Fibroblast of mammary gland (primary cell): ENCODE measurements at regions not wholly inside any gene's neighbourhood (a gene's known extent, or its start where the extent isn't known, plus 50 kb on each side); places are given as distances from the start of the nearest gene placed in this dataset.
"Not testable (repeated sequence)": the region's sequence is repeated elsewhere in the genome, so short reads cannot be mapped to it uniquely, and the experiment has no call there.

Experiments used
- DNase-seq: peaks from one replicate; pipeline ENCODE4 v3.0.0-alpha.2; 2010; ENCODE audit warnings: low read depth
- H3K4me3 ChIP-seq: 2 replicates; pipeline ENCODE4 v1.5.1; 2011; ENCODE audit warnings: low read depth, mild to moderate bottlenecking, low read length, moderate library complexity; ENCODE audit not compliant: control insufficient read depth

- H3K4me3 ChIP-seq, DNase-seq: not testable (repeated sequence)
These were observed 297.4 kb downstream of the CACNA1B start for GRCh38 chr9:138174954-138175353.

- not testable (repeated sequence) for DNase-seq, H3K4me3 ChIP-seq
These were observed 297.8 kb downstream of the CACNA1B start for GRCh38 chr9:138175354-138175753.

- DNase-seq, H3K4me3 ChIP-seq: not testable (repeated sequence)
These were observed 299.5 kb downstream of the CACNA1B start for GRCh38 chr9:138177091-138177490.

GRCh38 chr9:138179003-138179402, 301.4 kb downstream of the CACNA1B start:
- not testable (repeated sequence) for H3K4me3 ChIP-seq, DNase-seq

- DNase-seq, H3K4me3 ChIP-seq: not testable (repeated sequence)
These were observed 302.1 kb downstream of the CACNA1B start for GRCh38 chr9:138179671-138180070.

- not testable (repeated sequence) for DNase-seq
These were observed 304.4 kb downstream of the CACNA1B start for GRCh38 chr9:138181963-138182362.

GRCh38 chr9:138197156-138197555, 319.6 kb downstream of the CACNA1B start:
- not testable (repeated sequence) for DNase-seq, H3K4me3 ChIP-seq

More at GRCh38 chr9:138181963-138182362, 304.4 kb downstream of the CACNA1B start:
- H3K4me3 ChIP-seq, result not testable (repeated sequence)

- H3K4me3 ChIP-seq, DNase-seq: not testable (repeated sequence)
These were observed 321.4 kb downstream of the CACNA1B start for GRCh38 chr9:138198963-138199362.

GRCh38 chr9:138199917-138200316, 322.3 kb downstream of the CACNA1B start:
- DNase-seq, H3K4me3 ChIP-seq: not testable (repeated sequence)

- not testable (repeated sequence) for H3K4me3 ChIP-seq, DNase-seq
These were observed 323.0 kb downstream of the CACNA1B start for GRCh38 chr9:138200481-138201142.

GRCh38 chr9:138201167-138201889, 323.7 kb downstream of the CACNA1B start:
- not testable (repeated sequence) for DNase-seq, H3K4me3 ChIP-seq

- DNase-seq, H3K4me3 ChIP-seq: not testable (repeated sequence)
These were observed 324.5 kb downstream of the CACNA1B start for GRCh38 chr9:138202043-138202442.

- not testable (repeated sequence) for H3K4me3 ChIP-seq, DNase-seq
These were observed 325.7 kb downstream of the CACNA1B start for GRCh38 chr9:138203304-138203703.

- DNase-seq, H3K4me3 ChIP-seq: not testable (repeated sequence)
These were observed 326.3 kb downstream of the CACNA1B start for GRCh38 chr9:138203872-138204271.

GRCh38 chr9:138206108-138206507, 328.5 kb downstream of the CACNA1B start:
- H3K4me3 ChIP-seq, DNase-seq: not testable (repeated sequence)

- DNase-seq, H3K4me3 ChIP-seq: not testable (repeated sequence)
These were observed 330.0 kb downstream of the CACNA1B start for GRCh38 chr9:138207300-138208179.

- peak; percentile 5 for DNase-seq
- H3K4me3 ChIP-seq, result not testable (repeated sequence)
These were observed 331.6 kb downstream of the CACNA1B start for GRCh38 chr9:138209071-138209644.

GRCh38 chr9:138210388-138210986, 332.9 kb downstream of the CACNA1B start:
- H3K4me3 ChIP-seq, DNase-seq: not testable (repeated sequence)
